Fibroblast of peridontal ligament (primary cell): ENCODE measurements at regions not wholly inside any gene's neighbourhood (a gene's known extent, or its start where the extent isn't known, plus 50 kb on each side); places are given as distances from the start of the nearest gene placed in this dataset.

Source experiments
- DNase-seq: peaks from one replicate; pipeline ENCODE4 v3.0.0-alpha.2; 2010; ENCODE audit errors: extremely low read depth

- DNase-seq = no peak
Observed at GRCh38 chr17:45715787-45716186, 68.3 kb upstream of the CRHR1 start.

- DNase-seq = peak; percentile 2
Observed at GRCh38 chr17:45718791-45719190, 65.3 kb upstream of the CRHR1 start.

GRCh38 chr17:45719335-45720071 is 64.6 kb upstream of the CRHR1 start:
- peak; percentile 72 for DNase-seq

GRCh38 chr17:45720386-45720785 is 63.7 kb upstream of the CRHR1 start:
- DNase-seq = no peak

- no peak for DNase-seq
Observed at GRCh38 chr17:45722161-45722560, 62.0 kb upstream of the CRHR1 start.

GRCh38 chr17:45729294-45729907 is 54.7 kb upstream of the CRHR1 start:
- DNase-seq = no peak

- no peak for DNase-seq
Observed at GRCh38 chr17:45730192-45730591, 53.9 kb upstream of the CRHR1 start.

- DNase-seq = no peak
Observed at GRCh38 chr17:45731459-45731858, 52.7 kb upstream of the CRHR1 start.

- DNase-seq = no peak
Observed at GRCh38 chr17:45732926-45733505, 51.1 kb upstream of the CRHR1 start.

GRCh38 chr17:45733781-45734180 is 50.3 kb upstream of the CRHR1 start:
- no peak for DNase-seq
